Epidermal melanocyte (primary cell): ENCODE measurements at regions not wholly inside any gene's neighbourhood (a gene's known extent, or its start where the extent isn't known, plus 50 kb on each side); places are given as distances from the start of the nearest gene placed in this dataset.
A peak's percentile ranks its signal among the peaks of the same experiment; 100 is the strongest.
"Not testable (repeated sequence)": the region's sequence is repeated elsewhere in the genome, so short reads cannot be mapped to it uniquely, and the experiment has no call there.

Experiments
- DNase-seq: peaks from one replicate; pipeline ENCODE4 v3.0.0; 2011; ENCODE audit warnings: low spot score; ENCODE audit not compliant: insufficient read length

DNA sequence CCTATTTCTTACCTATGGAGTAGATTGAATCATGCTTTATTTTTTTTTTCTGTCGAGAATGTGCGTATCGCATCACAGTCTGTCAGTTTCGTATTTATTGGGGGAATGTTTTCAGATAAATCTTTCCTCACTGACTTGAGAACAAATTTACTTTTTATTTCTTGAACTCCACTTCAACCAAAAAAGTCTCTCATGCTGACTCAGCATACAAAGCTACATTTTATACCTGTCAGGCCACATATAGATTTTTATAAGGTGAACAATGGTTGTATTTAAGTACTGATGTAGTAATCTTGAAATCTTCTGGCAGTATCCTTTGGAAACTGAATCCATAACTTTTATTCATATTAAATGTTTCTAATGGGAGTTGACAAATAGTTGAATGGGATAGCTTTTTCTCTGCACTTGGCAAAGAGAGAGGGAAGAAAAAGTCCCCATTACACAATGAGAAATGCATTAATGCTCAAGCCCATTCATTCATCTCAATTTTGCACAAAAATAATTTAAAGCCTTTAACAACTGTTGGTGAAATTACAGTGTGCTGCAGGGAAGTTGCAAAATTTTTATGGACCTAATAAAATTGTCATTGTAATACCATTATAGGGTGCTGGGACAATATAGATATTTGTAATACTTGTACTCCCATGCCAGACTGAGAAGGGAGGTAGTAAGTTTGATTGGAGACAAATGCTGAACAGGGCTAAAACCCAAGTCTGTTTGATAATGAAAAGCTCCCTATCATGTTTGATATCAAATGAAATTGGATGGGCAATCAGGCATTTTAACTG is 367.6 kb downstream of the HLX start:
- no peak for DNase-seq

GRCh38 chr1:221251580-221251979 is 372.3 kb downstream of the HLX start:
- no peak for DNase-seq

DNA sequence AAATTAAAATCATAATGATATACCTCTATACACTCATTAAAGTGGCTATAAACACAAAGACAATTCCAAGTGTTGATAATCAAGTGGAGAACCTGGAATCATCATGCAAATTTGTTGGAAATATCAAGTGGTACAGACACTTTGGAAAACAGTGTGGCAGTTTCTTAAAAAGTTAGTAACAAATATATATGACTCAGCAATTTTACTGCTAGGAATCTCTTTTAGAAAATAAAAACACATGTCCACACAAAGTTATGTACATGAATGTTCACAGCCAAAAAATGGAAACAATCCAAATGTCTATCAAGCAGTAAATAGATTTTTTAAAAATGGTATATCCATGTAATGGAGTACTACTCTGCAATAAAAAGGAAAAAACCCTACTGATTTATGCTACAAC is 375.6 kb downstream of the HLX start:
- DNase-seq, result no peak

DNA sequence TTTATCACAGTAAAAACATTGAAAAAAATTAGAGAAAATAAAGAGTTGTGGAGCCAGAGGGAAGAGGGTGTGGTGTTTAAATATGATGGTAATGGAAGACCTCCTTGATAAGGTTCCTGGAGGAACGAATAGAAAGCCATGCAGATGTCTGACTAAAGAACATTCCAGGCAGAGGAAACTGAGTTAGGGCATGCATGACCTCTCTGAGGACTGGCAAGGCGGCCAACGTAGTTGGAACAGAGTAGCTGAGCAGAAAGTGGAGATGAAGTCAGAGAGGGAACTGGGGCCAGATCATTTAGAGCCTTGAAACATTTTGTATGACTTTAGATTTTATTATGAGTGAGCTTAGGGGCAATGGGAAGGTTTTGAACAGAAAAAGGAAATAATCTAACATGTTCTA is 377.5 kb downstream of the HLX start:
- DNase-seq, result no peak

DNA sequence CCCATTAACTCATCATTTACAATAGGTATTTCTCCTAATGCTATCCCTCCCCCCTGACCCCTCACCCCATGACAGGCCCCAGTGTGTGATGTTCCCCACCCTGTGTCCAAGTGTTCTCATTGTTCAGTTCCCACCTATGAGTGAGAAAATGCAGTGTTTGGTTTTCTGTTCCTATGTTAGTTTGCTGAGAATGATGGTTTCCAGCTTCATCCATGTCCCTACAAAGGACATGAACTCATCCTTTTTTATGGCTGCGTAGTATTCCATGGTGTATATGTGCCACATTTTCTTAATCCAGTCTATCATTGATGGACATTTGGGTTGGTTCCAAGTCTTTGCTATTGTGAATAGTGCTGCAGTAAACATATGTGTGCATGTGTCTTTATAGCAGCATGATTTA is 378.3 kb downstream of the HLX start:
- not testable (repeated sequence) for DNase-seq

GRCh38 chr1:221262677-221263076 is 383.4 kb downstream of the HLX start:
- not testable (repeated sequence) for DNase-seq

DNA sequence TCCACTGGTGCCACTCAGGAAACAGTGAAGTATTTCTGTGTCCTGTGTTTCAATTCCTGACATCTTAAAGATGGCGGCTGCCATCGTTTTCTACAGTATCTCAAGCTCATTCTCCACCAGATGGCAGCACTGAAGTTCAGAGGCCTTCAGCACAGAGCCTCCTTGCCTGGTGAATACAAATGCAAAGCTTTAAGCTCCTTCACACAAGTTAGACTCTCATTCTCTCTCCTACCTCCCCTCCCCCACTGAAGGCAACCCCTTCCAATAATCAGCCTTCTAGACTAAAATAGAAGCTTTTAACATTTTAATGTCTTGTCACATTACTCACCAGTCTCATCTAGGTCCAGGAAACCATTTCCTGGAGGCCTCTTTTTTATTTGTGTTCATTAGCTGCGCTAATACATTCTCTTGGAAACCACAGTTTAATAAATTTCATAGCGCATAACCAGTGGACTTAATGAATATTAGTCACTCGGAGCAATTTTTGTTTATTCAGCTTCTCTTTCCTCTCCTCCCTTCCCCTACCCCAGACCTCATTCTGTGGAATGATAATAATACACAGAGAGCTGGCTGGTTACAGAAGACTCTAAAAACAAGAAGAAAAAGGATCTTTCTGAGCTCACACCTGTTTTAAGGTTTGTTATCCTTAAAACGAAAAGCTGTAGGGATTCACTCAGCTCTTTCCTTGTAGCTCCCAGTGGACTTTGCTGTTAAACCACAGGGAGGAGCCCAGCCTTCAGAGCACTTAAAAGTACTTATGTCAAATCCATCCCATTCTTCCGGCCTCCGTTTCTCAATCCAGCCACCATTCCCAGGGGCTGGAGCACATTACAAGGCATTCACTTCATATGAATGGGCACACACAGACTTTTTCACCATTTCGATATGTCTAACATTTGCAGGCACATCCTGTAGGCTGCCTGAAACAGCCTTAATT is 384.9 kb downstream of the HLX start:
- DNase-seq, result peak; percentile 49

GRCh38 chr1:221264848-221265247 is 385.6 kb downstream of the HLX start:
- DNase-seq, result no peak

GRCh38 chr1:221268295-221268694 is 389.1 kb downstream of the HLX start:
- no peak for DNase-seq

DNA sequence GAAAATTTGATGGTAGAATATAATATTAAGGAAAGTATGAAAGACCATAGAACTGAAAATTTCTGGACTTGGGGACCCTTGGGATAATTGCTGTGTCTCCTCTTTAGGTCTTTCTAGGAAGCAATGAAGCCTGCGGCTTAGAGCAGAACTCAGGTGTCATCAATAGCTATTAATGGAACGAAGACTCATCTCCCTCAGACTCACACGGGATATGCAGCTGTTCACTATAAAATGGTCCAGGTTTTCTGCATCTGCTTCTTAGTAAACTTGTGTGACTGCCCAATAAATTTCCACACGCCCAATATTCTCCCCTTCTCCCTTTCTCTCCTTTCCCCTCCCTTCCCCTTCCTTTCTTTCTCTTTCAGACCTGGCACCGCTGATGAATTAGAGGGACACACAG is 392.5 kb downstream of the HLX start:
- DNase-seq, result no peak

- DNase-seq, result no peak
Measured at GRCh38 chr1:221272940-221273339, 393.7 kb downstream of the HLX start.

- DNase-seq, result no peak
Measured at GRCh38 chr1:221274373-221274772, 395.1 kb downstream of the HLX start.

GRCh38 chr1:221276896-221277409 is 397.7 kb downstream of the HLX start:
- no peak for DNase-seq

DNA sequence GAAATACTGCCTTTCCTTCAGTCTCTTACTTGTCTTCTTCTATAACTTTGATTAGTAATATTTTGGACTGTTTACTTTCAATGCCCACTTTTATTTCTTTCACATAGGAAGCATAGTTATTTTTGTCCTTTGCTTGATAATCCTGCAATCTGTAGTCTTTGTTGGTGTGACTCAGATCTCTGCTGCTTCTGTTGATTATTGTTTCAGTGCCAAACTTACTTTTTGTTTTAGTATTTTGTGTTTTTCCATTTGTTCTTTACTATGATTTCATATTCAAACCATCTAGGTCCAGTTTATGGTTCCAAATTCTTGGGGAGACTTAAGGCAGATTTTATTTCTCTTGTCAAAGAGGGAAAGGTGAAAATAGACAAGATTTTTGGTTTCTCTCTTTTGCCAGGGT is 399.9 kb downstream of the HLX start:
- DNase-seq, result no peak

DNA sequence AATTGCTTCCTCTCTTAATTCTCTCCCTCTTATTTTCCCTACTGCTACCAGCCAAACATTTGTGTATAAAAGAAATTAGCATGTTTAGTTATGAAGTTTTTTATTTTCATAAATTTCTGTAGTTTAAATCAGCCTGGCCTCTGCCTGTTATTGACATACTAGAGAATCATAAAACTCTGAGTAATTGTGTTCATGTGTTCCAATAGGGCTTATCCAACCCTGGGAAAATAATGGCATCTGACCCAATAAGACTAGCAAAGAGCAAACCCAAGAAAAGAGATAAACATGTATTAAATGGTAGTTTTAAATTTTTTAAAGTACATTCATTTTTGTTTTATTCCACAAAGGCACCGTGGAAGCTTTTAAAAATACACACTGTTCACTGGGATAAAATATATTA is 404.3 kb downstream of the HLX start:
- no peak for DNase-seq

- no peak for DNase-seq
Measured at GRCh38 chr1:221284028-221284427, 404.8 kb downstream of the HLX start.

DNA sequence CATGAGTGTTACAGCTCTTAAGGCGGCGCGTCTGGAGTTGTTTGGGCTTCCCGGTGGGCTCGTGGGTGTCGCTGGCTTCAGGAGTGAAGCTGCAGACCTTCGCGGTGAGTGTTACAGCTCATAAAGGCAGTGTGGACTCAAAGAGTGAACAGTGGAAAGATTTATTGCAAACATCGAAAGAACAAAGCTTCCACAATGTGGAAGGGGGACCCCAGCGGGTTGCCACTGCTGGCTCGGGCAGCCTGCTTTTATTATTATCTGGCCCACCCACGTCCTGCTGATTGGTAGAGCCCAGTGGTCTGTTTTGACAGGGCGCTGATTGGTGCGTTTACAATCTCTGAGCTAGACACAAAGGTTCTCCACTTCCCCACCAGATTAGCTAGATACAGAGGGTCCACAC is 405.7 kb downstream of the HLX start:
- not testable (repeated sequence) for DNase-seq

DNA sequence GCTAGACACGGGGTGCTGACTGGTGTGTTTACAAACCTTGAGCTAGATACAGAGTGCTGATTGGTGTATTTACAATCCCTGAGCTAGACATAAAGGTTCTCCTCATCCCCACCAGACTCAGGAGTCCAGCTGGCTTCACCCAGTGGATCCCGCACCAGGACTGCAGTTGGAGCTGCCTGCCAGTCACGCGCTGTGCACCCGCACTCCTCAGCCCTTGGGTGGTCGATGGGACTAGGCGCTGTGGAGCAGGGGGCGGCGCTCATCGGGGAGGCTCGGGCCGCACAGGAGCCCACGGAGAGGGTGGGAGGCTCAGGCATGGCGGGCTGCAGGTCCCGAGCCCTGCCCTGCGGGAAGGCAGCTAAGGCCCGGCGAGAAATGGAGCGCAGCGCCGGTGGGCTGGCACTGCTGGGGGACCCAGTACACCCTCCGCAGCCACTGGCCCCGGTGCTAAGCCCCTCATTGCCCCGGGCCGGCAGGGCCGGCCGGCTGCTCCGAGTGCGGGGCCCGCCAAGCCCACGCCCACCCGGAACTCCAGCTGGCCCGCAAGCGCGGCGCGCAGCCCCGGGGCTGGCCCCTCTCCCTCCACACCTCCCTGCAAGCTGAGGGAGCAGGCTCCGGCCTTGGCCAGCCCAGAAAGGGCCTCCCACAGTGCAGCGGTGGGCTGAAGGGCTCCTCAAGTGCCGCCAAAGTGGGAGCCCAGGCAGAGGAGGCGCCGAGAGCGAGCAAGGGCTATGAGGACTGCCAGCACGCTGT is 406.4 kb downstream of the HLX start:
- not testable (repeated sequence) for DNase-seq

GRCh38 chr1:221286399-221286798 is 407.2 kb downstream of the HLX start:
- DNase-seq, result no peak

DNA sequence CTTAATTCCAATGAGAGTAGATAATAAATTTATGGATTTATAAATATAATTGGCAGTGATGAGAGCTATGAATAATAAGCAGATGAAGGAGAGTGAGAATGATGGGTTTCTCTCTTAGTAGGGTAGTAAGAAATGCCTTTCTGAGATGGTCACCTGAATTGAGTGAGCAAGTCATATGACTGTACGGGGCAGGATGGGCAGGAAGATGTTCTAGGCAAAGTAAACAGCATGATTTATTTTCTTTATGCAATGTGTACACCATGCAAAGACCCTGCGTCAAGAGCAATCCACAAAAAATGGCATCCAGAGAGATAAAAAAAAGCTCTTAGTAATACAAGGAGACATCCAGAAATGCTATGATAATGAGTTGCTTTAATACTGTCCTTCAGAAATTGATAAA is 409.9 kb downstream of the HLX start:
- no peak for DNase-seq

DNA sequence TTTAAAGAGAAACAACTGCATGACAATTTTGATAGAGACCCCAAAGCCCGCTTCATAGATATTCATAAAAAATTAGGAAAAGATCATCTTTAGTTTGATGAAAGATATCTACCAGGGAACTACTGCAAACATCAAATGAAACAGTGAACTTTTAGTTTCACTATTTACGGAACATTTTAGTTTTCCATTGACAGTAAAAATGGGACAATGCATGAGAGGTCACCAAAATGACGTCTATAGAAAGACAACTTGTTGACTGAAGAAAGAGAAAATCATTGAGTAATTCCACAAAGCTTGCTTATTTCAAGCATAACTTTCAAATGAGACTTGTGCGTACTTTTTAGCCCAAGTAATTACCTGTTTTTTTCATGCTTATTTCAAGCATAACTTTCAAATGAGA is 411.4 kb downstream of the HLX start:
- DNase-seq, result no peak

DNA sequence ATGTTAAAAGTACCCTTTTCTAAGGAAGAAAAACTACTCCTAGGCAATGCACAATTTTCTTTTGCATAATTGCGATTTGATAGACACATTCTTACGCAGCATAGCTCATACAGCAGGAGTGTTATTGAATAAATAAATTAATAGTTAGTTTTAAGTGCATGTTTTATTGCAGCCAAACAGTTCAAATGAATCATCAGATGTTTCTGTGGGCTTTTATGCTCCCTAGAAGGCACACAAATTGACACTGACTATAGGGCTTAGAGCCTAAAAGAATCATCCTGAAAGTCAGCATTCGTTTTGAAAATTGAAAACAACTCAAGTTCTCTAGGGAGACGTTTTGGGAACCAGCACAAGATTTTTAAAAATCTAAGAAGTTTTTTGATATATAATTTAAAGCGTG is 411.9 kb downstream of the HLX start:
- DNase-seq, result no peak
